ENCODE measurements at regions not wholly inside any gene's neighbourhood (a gene's known extent, or its start where the extent isn't known, plus 50 kb on each side); places are given as distances from the start of the nearest gene placed in this dataset.

DNA sequence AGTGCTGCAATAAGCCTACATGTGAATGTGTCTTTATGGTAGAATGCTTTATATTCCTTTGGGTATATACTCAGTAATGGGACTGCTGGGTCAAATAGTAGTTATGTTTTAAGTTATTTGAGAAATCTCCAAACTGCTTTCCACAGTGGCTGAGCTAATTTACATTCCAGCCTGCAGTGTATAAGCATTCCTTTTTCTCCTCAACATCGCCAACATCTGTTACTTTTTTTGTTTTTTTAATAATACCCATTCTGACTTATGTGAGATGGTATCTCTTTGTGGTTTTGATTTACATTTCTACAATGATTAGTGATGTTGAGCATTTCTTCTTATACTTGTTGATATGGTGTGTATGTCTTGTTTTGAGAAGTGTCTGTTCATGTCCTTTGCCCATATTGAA is 1186.2 kb downstream of the BCL11B start:
- DNase-seq = no peak

DNA sequence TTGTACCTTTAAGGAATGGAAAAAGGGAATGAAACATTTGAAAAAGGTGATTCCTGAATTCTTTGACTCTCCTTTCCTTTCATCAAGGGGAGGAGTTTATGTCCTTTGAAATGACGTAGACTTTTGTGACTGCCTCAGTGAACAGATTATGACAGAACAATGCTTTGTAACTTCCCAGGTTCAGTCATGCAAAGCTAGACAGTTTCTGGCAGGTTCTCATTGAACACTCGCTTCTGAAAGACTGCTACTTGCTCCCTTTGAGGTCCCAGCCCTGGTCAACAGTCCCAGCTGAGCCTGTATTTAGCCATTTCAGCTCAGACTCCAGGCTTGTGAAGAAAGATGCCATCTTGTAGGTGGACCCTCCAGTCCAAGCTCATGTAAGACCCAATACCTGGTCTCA is 1178.9 kb downstream of the BCL11B start:
- DNase-seq = no peak

DNA sequence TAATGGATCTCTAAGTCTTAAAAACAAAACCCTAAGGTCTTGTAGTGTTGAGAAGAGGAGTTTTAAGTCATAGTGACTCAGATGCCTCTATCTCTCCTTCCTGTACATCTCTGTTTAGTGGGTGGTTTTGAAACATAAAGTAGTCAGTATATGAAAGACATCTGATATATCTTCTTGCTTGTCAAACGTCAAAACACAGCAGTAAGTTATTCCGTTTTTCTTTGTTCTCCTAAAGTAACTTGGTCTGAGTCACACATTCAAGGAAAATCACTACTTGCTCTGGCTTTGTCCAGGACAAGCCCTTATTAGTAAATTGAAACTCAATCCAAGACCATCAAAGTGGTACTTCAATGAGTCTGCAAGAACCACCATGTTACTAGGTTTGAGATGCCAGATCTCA is 1172.5 kb downstream of the BCL11B start:
- DNase-seq = no peak

DNA sequence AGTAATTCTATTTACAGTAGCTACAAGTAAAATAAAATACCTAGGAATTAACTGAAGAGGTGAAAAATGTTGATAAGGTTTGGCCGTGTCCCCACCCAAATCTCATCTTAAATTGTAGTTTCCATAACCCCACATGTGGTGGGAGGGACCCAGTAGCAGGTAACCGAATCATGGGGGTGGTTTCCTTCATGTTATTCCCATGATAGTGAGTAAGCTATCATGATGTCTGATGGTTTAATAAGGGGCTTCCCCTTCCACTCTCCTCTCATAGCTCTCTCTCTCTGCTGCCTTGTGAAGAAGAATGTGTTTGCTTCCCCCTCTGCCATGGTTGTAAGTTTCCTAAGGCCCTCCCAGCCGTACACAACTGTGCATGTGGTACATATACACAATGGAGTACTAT is 1170.7 kb downstream of the BCL11B start:
- DNase-seq = no peak

DNA sequence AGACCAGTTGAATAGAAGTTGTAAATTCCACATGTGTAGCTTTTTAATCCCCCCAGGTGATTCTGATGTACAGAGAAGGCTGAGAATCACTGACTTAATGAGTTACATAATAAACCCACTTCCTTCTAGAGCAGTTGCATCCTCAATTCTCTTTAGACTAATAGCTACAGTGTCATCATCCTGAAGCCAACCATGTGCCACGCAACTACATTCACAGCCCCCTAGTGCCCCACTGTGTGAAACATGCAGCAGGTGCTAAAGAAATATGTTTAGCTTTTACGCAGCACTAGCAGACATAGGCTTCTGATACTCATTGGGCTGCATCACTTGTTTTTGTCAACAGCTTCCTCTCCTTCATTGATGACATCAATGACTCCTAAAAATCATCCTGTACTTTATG is 1168.3 kb downstream of the BCL11B start:
- no peak for DNase-seq

DNA sequence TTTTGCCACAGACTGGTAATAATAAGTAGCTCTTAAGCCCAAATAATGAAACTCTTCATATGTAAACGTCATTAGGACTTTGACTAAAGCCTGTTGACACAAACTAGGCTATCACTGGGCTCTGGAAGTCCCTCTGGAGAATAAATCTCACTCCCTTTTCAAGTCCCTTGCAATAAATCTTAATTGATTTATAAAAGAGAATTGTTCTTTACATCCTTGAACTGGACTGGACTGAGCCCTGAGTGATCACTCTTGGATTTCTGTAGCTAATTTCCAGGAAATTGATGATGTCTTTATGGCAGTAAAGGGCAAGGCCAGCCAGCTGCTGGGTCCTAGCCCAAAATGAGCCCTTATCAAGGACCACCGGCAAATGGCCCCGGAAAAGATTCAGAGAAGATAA is 1162.7 kb downstream of the BCL11B start:
- DNase-seq = no peak

DNA sequence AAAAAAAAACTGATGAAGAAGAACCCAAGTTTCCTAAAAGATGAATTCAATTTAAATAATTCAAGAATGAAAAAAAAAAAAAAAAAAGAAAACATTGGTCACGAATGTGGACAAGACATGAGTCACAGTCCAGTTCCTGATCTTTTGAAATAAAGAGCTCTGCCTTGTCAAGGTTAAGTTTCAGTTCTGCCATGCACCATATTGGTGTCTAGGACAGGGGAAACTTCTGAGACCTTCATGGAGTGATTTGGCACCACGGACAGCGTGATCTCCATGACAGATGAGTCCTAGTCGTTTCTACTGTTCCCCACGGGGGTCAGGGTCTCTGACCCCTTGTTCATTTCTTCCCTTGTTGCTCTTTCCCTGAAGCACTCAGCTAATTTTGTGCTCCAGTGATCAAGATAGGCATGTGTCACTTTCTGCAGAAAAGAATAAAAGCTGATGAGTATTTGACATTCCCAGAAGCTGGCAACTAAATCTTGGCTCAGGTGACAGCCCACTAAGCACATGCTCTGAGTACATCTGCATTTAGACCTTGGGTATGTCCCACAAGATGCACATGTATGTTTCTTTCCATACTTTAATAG is 1159.7 kb downstream of the BCL11B start:
- DNase-seq = no peak

DNA sequence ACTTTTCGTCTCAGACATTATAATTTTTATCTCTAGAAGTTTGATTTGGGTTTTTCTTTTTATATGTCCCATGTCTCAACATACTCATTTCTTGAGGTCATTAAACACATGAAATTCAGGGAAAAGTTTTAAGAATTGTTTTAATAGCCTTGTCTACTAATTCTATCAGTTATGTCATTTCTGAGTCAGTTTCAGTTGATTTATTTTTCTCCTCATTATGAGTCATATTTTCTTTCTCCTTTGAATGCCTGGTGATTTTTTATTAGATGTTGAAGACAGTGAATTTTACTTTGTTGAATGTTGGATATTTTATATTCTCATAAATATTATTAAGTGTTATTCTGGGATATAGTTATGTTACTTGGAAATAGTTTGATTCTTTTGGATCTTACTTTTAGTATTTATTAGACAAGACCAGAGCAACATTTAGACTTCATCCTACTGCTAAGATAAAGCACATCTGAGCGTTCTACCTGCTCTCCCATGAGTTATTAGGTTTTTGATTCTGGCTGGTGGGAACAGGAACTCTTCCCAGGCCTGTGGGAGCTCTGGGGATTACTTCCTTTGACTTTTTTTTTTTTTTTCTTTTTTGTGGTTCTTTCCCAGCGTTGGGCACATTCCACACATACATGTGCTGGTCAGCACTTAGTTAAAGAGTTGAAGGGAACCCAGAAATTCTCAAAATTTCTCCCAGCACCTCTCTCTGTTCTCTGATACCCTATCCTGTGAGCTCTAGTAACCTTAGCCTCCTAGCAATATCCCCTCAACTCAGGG is 1157.7 kb downstream of the BCL11B start:
- DNase-seq = no peak

DNA sequence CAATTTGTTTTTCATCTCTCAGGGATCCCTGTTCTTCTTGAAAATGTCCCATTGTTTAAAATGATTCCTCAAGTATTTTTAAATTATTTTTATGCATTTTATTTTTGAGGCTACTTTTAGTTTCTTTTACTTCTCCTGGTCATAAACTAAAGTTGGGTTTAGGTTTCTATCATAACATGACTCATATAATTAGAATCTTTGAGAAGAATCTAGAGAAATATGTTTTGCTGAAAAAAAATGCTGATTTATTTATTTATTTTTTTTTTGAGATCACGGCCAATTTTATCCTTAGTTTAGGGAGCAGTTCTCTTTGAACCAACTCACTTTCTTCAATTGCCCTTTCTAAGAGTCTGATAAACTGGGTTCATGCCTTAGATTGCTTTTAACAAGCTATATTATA is 1157.1 kb downstream of the BCL11B start:
- DNase-seq = no peak

DNA sequence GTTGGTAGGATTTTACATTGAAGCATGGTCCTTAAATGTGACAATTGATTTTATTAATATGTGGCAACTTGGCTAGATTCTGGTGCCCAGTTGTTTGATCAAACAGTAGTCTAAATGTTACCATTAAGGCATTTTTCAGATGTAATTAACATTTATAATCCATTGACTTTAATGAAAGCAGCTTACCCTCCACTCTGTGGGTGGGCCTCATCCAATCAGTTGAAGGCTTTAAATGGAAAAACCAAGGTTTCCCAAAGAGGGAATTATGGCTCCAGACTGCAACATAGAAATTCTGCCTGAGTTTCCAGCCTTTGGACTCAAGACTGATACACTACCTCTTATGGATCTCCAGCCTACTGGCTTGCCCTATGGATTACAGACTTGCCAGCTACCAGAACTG is 1153.2 kb downstream of the BCL11B start:
- DNase-seq = no peak

DNA sequence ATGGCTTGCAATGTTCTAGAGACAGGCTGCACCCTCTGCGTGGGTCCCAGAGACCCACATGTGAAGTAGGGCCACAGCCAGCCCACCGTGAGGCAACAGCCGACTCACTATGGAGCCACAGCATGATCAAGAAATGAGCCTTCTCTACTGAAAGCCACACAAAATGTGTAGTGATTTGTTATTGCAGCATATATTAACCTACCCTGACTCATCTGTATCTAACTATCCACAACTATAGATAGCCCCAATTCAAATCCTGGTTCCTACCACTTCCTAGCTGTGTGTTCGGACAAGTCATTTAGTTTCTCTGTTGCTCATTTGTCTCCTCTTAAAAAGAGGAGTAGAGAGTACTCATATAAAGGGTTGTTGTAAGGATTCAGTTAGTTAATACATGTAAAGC is 1152.3 kb downstream of the BCL11B start:
- DNase-seq = no peak

DNA sequence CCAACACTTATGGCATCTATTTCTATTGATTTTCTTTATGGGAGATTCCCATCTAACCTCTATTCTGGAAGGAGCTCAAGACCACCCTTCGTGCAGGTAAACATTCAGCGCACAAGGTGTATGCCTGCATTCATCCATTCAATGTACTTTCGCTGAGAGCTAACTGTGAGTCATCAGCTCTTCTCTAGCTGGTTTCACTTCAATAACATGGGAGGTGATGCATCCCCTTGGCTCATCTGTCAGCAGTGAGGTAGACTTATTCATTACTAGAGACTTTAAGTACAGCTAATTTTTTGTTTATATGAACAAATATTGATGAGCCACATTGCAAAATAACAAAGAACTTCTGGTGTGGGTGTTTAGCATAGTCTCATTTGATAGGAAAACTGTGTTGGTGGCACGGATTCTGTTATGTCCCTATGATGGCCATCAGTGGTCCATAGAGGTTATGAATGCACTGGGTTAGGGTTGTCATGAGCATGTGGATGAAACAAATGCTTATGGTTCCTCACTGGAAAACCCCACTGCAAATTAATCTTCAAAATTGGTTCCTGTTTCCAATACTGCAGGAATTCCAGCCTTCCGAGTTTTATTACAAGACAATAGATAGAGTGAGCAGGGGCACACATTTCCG is 1151.0 kb downstream of the BCL11B start:
- DNase-seq = no peak

DNA sequence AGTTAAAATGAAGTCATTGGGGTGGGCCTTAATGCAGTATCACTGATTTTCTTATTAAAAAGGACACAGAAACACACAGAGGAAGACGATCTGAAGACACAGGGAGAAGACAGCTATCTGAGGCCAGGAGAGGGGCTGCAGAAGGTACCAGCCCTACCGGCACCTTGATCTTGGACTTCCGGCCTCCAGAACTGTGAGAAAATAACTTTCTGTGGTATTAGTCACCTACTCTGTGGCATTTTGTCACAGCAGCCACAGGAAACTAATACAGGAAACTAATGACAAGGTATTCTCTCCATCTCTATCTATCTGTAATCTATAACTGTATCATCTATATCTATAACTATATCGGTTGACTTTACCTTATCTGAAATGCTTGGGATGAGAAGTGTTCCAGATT is 1149.5 kb downstream of the BCL11B start:
- DNase-seq = no peak

DNA sequence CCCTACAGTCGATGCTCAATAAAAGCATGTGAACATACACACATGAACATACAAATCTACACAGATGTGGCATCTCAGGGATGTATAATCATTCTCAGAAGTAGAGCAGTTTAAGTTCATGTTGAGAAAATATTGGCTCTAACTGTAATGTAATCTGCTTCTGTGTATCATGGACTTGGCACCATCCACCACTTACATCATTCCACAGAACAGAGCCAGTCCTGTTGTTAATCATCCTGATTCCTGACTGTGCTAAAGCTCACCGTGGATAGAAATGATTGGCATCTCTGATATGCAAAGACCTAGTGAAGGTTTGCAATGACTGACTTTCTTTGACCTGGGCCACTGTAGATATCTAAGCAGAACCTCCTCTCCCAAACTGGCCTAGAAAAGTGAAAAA is 1141.3 kb downstream of the BCL11B start:
- no peak for DNase-seq

DNA sequence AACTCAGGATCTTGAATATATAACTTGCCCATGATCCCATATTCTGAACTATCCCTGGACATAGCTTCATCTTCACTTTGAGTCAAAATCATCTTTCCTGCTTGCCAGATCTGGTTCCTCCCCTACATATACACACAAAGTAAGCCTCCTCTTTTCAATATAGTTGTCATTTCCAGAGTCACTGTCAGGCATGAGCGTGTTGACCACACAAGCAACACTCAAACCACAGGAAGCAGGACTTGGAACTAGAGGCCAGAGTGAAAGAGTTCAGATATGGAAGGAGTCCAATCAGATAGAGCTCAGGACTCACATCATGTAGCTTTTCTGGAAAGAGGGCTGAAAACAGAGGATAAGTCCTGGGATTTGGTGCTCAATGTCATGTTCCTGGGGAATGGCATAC is 1140.6 kb downstream of the BCL11B start:
- no peak for DNase-seq

DNA sequence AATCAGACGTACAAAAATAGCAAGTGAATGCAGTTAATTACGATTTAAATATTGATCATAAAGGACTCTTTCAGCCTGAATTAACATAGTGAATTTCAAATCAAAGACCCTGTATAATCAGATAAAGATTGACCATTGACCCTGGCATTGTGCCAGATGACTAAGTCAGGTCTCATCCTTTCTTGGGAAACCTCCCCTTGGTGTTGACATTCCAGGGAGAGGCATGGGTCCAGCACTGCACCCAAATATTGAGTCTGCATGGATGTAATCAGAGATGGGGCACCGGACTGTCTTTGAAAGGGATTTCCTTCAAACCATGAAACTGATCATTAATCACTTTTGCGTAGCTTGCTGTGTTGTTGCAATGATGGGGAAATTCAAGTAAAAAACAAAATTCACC is 1138.2 kb downstream of the BCL11B start:
- DNase-seq = no peak

DNA sequence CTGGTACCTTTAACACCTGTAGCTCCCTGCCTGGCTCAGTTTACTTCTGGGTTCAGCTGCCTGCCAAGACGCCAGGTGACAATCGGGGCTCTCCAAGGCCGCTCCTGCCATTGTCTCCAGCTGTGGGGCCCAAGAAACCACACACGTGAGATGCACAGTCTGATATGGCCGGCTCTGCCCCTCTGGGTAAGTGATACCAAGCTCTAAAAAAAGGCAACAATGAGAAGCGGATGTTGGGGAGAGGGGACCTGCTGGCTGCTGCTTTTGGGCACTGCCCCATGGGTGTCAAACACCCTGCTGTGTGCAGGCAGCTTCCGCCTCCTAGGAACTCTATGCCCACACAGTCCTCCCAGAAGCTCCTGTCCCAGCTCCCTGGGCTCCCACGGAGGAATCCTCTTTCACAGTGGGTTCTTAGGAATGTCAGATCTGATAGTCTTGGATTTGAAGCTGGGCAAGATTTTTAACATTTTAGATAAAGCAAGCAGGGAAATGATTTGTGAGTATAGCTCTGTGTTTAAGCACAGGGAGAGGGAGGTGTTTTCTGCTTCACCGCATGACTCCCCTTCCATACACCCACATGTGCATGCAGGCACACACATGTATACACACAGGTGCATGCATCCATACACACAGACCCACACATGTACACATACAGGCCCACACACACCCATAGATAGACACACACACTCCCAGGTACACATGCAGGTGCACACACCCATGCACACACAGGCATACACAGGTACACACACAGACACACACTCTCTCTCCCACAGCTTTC is 1135.8 kb downstream of the BCL11B start:
- DNase-seq = no peak

DNA sequence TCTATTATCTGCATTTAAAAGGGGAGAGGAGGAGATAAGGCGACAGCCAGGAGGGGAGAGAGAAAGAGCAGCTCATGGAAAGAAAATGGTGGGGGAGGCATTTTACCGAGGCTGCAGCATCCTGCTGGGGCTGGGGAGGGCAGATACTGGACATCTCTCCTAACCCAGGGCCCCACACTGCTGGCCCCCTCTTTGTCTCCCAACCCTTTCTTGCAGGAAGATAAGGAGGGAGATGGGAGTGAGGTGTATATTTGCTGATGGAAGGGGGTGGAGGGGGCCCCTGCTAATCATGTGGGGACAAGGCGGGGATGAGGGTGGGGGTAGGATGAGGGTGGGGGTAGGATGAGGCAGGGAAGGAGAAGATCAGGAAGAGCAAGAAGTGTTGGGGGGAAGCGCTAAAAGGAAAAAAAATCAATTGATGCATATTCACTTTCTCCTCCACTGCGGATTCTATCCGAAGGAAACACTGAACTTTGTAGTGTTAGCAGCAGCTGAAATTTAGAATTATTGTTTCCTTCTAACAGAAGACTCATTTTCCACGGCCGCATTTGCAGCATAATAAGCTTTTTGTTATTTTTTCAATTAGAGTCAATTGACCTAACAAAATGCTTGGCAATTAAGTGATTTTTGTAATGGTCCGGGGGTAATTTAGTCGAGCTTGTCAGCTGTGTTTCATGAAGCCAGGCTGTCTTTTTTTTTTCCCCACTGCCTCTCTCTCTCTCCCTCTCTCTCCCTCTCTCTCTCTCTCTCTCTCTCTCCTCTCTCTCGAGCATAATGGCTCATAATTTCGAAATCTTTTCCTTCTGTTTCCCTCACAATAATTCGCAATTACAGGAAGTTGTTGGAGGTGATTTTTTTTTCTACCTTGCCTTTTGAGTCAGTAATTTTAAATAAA is 1134.6 kb downstream of the BCL11B start:
- DNase-seq = no peak

DNA sequence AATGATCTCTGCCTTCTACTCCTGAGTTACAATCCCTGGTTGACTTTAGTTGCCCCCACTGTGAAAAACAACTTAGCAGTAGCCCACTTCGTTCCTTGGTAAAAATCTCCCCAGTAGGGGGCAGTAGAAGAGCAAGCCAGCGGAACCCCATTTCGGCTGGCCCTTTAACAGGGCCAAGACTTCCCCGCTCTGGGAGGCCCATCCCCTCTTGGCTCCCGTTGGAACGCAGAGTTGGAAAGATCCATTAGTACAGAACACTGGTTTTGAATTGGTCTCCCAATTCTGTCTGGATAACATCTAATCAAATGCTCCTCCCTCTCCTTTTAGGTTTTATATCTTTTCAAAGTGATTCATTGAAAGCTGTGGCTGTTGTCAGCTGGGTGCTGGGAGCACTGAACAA is 1133.3 kb downstream of the BCL11B start:
- no peak for DNase-seq

DNA sequence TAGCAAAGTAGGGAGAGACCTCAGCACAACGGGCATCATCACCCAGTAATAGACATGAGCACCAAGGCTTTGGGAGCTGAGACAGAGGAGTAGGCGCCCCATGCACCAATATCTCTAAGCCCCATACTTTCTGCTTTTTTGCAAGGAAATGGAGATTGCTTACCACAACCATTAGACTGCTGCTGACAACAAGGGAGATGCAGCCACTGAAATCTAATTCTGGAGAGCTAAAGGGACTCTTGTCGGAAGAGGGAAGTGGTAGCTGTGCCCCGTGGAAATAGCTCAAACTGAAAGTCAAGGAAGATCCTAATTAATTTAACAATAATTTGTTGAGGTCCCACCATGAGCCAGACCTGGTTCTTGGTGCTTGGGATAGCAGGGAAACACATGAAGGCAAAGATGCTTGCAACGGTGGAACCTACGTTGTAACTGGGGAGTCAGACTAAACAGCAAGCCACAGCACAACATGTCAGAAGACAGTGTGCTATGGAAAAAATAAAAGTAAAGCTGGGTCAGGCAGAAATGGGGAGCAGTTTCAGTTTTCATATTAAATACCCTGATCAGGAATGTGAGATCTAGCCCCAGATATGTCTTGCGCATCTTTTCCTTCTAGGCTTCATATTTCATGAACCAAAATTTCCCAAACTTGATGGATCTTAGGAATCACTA is 1131.0 kb downstream of the BCL11B start:
- DNase-seq = no peak

DNA sequence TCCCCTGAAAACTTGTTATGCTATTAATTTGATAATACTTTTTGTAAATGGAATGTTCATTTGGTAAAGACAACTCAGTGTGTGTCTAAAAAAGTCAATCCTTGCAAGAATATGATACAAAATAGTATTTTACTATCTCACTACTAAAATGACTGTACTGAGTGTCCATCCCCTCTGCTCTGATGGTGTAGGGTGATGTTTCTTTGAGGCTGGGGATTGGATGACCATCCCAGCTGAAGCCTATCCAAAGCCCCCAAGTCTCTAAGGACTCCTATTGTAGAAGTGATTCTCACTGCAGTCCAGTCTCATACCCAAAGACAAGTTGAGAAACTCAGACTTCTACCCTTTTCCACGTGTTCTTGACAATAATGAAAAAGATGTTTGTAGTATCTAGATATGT is 1128.4 kb downstream of the BCL11B start:
- DNase-seq = no peak

DNA sequence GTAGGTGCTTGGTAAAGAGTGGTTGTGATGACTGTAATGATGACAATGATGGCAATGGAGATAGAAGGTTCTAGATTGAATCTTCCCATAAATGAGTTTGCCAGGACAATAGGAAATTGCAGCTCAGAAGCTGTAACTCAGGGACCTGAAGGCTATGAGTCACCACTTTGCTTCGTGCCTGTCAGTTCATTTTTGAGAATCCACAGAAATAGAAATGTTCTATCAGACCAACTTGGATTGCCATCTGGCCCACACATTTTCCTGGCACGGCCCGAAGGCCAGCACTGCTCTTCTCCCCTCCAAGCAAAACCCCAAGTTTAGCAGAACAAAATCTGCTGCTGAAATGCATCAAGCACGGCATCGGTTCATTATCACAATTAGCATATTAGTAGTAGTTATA is 1127.0 kb downstream of the BCL11B start:
- DNase-seq = no peak
